Neural progenitor cell (in vitro differentiated cells): ENCODE measurements at regions not wholly inside any gene's neighbourhood (a gene's known extent, or its start where the extent isn't known, plus 50 kb on each side); places are given as distances from the start of the nearest gene placed in this dataset.

Experiments used
- EZH2 ChIP-seq: fragments of 200-600 bp; sonication (generic); IDR thresholded peaks from 2 replicates; pipeline ENCODE4 v1.6.1; 2017; ENCODE audit warnings: antibody characterized with exemption, mild to moderate bottlenecking, moderate library complexity
- EZH2phosphoT487 ChIP-seq: fragments of 200-600 bp; sonication (generic); IDR thresholded peaks from 2 replicates; pipeline ENCODE4 v1.6.1; 2017; ENCODE audit warnings: antibody characterized with exemption
- TF ChIP-seq, protein P1 (sequence below): fragments of 200-600 bp; sonication (generic); IDR thresholded peaks from 2 replicates; pipeline ENCODE4 v1.5.1; 2017; ENCODE audit warnings: antibody characterized with exemption, mild to moderate bottlenecking

DNA sequence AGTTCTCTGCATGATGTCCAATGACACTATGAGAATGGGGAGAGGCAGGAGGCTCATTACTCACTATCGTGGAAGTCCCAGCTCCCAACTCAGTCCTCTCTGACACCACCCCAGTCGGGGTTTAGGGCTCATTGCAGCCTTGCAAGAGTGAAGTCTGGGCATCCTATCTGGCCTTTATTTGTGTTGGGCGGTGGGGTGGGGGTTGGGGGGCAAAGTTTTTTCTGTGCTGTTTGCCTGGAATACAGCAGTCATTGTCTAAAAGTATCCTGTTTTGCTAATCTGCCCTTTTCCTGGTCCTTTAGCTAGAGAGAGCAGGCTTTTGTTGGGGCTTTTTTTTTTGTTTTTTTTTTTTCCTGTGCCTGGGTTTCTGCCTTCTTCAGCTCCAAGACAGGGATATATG lies 174.2 kb downstream of the MYLK4 start:
- TF ChIP-seq, protein P1, sequence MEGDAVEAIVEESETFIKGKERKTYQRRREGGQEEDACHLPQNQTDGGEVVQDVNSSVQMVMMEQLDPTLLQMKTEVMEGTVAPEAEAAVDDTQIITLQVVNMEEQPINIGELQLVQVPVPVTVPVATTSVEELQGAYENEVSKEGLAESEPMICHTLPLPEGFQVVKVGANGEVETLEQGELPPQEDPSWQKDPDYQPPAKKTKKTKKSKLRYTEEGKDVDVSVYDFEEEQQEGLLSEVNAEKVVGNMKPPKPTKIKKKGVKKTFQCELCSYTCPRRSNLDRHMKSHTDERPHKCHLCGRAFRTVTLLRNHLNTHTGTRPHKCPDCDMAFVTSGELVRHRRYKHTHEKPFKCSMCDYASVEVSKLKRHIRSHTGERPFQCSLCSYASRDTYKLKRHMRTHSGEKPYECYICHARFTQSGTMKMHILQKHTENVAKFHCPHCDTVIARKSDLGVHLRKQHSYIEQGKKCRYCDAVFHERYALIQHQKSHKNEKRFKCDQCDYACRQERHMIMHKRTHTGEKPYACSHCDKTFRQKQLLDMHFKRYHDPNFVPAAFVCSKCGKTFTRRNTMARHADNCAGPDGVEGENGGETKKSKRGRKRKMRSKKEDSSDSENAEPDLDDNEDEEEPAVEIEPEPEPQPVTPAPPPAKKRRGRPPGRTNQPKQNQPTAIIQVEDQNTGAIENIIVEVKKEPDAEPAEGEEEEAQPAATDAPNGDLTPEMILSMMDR = no peak
- TF ChIP-seq EZH2phosphoT487 (no peak), EZH2 (no peak)
